Stomach smooth muscle (tissue), 2 donors: ENCODE measurements at regions not wholly inside any gene's neighbourhood (a gene's known extent, or its start where the extent isn't known, plus 50 kb on each side); places are given as distances from the start of the nearest gene placed in this dataset.

Experiments
- H3K27ac ChIP-seq: one replicate; pipeline ENCODE4 v1.7.0; 2013; ENCODE audit warnings: mild to moderate bottlenecking, low read length, inconsistent platforms
- H3K27me3 ChIP-seq, 2 donors: one replicate each; pipeline ENCODE4 v1.7.0; 2013; ENCODE audit warnings: low read length in 2 of 2; ENCODE audit not compliant: insufficient read depth in 2 of 2, control insufficient read depth in 1 of 2
- H3K36me3 ChIP-seq, 2 donors: one replicate each; pipeline ENCODE4 v1.7.0; 2013; ENCODE audit warnings: low read length in 2 of 2; ENCODE audit not compliant: control insufficient read depth in 2 of 2, insufficient read depth in 2 of 2
- H3K4me1 ChIP-seq: one replicate; pipeline ENCODE4 v1.7.0; 2013; ENCODE audit warnings: low read length; ENCODE audit not compliant: control insufficient read depth, insufficient read depth
- H3K4me3 ChIP-seq, 2 donors: one replicate each; pipeline ENCODE4 v1.7.0; 2013; ENCODE audit warnings: low read length in 2 of 2
- H3K9ac ChIP-seq, 2 donors: one replicate each; pipeline ENCODE4 v1.7.0; 2013; ENCODE audit warnings: low read length in 2 of 2, mild to moderate bottlenecking in 1 of 2
- H3K9me3 ChIP-seq, 2 donors: one replicate each; pipeline ENCODE4 v1.7.0; 2013; ENCODE audit warnings: low read length in 2 of 2; ENCODE audit not compliant: control insufficient read depth in 2 of 2
- donor health status: healthy.
- donor health status: Pancreatic carcinoma.

- no peaks in the 10 kb centered on the region for H3K4me1 ChIP-seq
- H3K27me3 ChIP-seq, result no peaks in the 10 kb centered on the region
- H3K4me3 ChIP-seq, result no peak overlapping the region
- H3K9ac ChIP-seq, result no peak overlapping the region
- no peak overlapping the region for H3K27ac ChIP-seq
- H3K36me3 ChIP-seq, result peaks cover 2 to 11% of the 10 kb centered on the region in 2 donors
- no peaks in the 10 kb centered on the region for H3K9me3 ChIP-seq
Measured at GRCh38 chr1:173414136-173414535, 63.0 kb upstream of the PRDX6 start.

GRCh38 chr1:173414539-173415226 is 62.5 kb upstream of the PRDX6 start:
- Histone ChIP-seq H3K4me3 (no peak overlapping the region), H3K27me3 (no peaks in the 10 kb centered on the region), H3K4me1 (no peaks in the 10 kb centered on the region), H3K36me3 (peaks cover 2 to 11% of the 10 kb centered on the region in 2 donors), H3K27ac (no peak overlapping the region), H3K9ac (no peak overlapping the region), H3K9me3 (no peaks in the 10 kb centered on the region)

- H3K9me3 ChIP-seq, result no peaks in the 10 kb centered on the region
- no peak overlapping the region for H3K27ac ChIP-seq
- H3K36me3 ChIP-seq, result peaks cover 2 to 8% of the 10 kb centered on the region in 2 donors
- H3K4me1 ChIP-seq, result peaks cover 3% of the 10 kb centered on the region
- H3K4me3 ChIP-seq, result no peak overlapping the region
- no peak overlapping the region for H3K9ac ChIP-seq
- H3K27me3 ChIP-seq, result no peaks in the 10 kb centered on the region
Measured at GRCh38 chr1:173415490-173415889, 61.6 kb upstream of the PRDX6 start.

GRCh38 chr1:173415905-173416450 is 61.2 kb upstream of the PRDX6 start:
- Histone ChIP-seq H3K9ac (no peak overlapping the region), H3K27me3 (no peaks in the 10 kb centered on the region), H3K27ac (no peak overlapping the region), H3K4me3 (no peak overlapping the region), H3K36me3 (peaks cover 2 to 6% of the 10 kb centered on the region in 2 donors), H3K4me1 (peaks cover 3% of the 10 kb centered on the region), H3K9me3 (no peaks in the 10 kb centered on the region)

GRCh38 chr1:173417563-173417962 is 59.6 kb upstream of the PRDX6 start:
- Histone ChIP-seq H3K9ac (no peak overlapping the region), H3K9me3 (no peaks in the 10 kb centered on the region), H3K4me3 (no peak overlapping the region), H3K36me3 (peaks cover 2 to 6% of the 10 kb centered on the region in 2 donors), H3K27me3 (no peaks in the 10 kb centered on the region), H3K27ac (no peak overlapping the region), H3K4me1 (peaks cover 3% of the 10 kb centered on the region)

- Histone ChIP-seq H3K9me3 (no peaks in the 10 kb centered on the region), H3K4me1 (peaks cover 3% of the 10 kb centered on the region), H3K9ac (no peak overlapping the region), H3K4me3 (no peak overlapping the region), H3K27ac (no peak overlapping the region), H3K27me3 (no peaks in the 10 kb centered on the region), H3K36me3 (peaks cover 2 to 7% of the 10 kb centered on the region in 2 donors)
Measured at GRCh38 chr1:173418107-173418985, 58.8 kb upstream of the PRDX6 start.

GRCh38 chr1:173420330-173420806 is 56.8 kb upstream of the PRDX6 start:
- Histone ChIP-seq H3K4me1 (peaks cover 3% of the 10 kb centered on the region), H3K27me3 (no peaks in the 10 kb centered on the region), H3K27ac (no peak overlapping the region), H3K36me3 (peaks cover 2 to 8% of the 10 kb centered on the region in 2 donors), H3K9me3 (no peaks in the 10 kb centered on the region), H3K4me3 (peak overlapping the region in 1 of 2 donors; percentile 63), H3K9ac (peak overlapping the region; percentile 61 to 68)

GRCh38 chr1:173421286-173421685 is 55.8 kb upstream of the PRDX6 start:
- Histone ChIP-seq H3K27me3 (no peaks in the 10 kb centered on the region), H3K4me1 (peaks cover 3% of the 10 kb centered on the region), H3K36me3 (peaks cover 2 to 8% of the 10 kb centered on the region in 2 donors), H3K9me3 (no peaks in the 10 kb centered on the region), H3K27ac (no peak overlapping the region), H3K4me3 (no peak overlapping the region), H3K9ac (no peak overlapping the region)

GRCh38 chr1:173421789-173422188 is 55.3 kb upstream of the PRDX6 start:
- Histone ChIP-seq H3K9ac (no peak overlapping the region), H3K4me3 (no peak overlapping the region), H3K27me3 (no peaks in the 10 kb centered on the region), H3K4me1 (peaks cover 3% of the 10 kb centered on the region), H3K36me3 (peaks cover 2 to 8% of the 10 kb centered on the region in 2 donors), H3K27ac (no peak overlapping the region), H3K9me3 (no peaks in the 10 kb centered on the region)

- no peak overlapping the region for H3K27ac ChIP-seq
- H3K27me3 ChIP-seq, result no peaks in the 10 kb centered on the region
- peaks cover 3% of the 10 kb centered on the region for H3K4me1 ChIP-seq
- H3K4me3 ChIP-seq, result no peak overlapping the region
- peaks cover 2 to 8% of the 10 kb centered on the region in 2 donors for H3K36me3 ChIP-seq
- no peaks in the 10 kb centered on the region for H3K9me3 ChIP-seq
- no peak overlapping the region for H3K9ac ChIP-seq
Measured at GRCh38 chr1:173422456-173422976, 54.6 kb upstream of the PRDX6 start.
